ENCODE measurements at regions not wholly inside any gene's neighbourhood (a gene's known extent, or its start where the extent isn't known, plus 50 kb on each side); places are given as distances from the start of the nearest gene placed in this dataset.
A peak's percentile ranks its signal among the peaks of the same experiment; 100 is the strongest.
"Not testable (repeated sequence)": the region's sequence is repeated elsewhere in the genome, so short reads cannot be mapped to it uniquely, and the experiment has no call there.

DNA sequence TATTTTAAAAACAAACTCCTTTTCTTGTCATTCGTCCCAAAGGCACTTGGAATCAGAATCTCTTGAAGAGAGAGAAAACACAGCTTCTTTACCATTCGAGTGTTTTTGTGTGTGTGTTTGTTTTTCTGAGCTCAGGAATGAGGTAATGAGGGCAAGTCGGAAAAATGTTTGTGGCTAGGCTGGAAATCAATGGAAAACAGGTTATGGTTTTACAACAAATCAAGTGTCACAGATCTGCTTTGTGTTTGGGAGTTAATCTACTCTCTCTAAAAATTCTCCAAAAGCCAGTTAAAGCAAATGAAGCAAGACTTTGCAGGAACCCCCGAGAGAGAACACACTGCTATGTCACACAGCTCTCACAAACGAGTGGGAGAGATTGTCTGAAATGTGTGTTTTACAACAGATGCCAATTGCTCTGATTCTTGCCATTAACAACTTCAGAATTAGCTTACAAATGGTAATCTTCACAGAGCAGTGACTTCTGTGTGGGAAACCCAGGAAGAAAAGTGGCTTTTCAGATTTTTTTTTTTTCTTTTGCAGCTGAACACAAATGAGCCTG, 264.1 kb downstream of the CBLL2 start:
- no peak for DNase-seq

DNA sequence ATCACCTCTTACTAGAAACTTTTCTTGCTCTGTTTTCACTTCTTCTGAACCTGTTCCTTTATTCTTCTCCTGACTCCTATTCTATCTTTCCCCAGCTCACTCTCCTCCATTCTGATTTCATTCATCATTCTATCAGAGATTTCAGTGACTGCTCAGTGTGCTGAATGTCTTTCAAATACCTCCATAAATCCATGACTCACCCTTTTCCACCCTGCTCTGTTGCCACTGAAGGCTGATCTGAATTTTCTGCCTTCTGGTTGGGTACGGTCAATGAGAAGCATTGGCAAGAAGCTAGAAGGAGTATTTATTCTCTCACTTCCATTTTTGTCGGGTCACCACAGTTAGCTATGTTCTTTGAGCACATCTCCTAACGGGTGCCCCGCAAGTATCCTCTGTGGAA, 265.9 kb downstream of the CBLL2 start:
- no peak for DNase-seq

DNA sequence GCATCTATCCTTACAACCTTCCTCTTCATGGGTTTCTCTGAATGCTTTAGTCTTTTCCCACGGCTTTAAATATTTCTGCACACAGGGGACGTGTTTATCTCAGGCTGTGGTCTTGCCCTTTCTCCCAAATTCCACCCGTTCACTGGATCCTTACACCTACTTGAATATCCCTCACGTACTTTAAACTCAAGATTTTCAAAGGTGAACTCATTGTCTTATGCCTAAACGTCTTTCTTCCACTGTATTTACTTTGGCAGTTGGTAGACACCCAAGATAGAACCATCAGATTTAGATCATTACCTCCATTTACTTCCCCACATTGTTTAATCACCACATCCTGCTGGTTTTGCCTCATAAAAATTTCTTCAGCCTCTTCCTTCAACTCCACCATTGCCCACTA, 269.2 kb downstream of the CBLL2 start:
- no peak for DNase-seq

DNA sequence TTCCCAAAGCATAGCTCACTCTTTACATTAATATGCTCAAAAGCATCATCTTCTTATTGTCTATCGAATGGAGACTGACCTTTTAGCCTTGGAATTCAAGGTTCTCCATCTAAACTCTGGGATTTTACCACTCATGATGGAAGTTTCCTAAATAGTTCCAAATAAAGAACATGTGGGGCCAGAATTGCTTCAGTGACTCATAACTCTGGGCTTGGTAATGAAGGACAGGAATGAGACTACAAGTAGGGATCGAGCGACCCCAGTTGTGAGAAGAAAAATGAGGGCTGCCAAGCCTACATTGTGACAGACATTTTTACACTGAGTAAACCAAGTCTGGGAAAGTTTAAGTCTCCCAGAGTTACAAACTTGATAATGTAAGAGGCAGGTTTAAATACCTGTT, 269.9 kb downstream of the CBLL2 start:
- no peak for DNase-seq

DNA sequence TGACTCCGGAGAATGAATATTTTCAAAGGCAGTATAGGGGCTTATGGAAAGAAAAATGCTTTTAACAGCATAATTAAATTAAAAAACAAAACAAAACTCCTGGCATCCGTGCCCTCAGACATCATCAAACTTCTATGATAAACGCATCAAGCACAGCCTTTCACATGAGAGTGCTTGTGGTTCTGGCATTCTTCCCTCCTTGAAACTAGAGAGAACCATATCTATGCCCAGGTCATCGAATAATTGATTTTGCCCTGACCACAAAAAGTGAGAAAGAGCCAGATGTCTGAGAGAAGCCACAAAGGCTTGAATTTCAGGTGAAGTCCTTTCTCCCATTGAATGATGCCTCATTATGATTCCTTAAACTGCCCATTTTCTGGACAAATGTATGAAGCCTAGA, 286.8 kb downstream of the CBLL2 start:
- DNase-seq, result no peak

DNA sequence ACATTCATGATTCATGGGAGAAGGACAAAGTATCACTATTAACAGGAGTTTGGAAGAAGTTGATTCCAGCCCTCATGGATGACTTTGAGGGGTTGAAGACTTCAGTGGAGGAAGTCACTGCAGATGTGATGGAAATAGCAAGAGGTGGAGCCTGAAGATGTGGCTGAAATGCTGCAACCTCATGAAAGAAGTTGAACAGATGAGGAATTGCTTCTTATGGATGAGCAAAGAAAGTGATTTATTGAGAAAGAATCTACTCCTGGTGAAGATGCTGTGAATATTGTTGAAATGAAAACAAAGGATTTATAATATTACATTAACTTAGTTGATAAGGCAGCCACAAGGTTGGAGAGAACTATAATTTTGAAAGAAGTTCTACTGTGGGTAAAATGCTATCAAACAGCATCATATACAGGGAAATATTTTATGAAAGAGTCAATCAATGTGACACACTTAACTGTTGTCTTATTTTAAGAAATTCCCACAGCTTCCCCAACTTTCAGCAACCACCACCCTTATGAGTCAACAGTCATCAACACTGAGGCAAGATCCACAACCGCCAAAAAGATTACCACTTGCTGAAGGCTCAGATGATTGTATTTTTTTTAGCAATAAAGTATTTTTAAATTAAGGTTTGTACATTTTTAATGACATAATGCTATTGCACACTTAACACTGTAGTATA, 302.6 kb downstream of the CBLL2 start:
- no peak for DNase-seq

DNA sequence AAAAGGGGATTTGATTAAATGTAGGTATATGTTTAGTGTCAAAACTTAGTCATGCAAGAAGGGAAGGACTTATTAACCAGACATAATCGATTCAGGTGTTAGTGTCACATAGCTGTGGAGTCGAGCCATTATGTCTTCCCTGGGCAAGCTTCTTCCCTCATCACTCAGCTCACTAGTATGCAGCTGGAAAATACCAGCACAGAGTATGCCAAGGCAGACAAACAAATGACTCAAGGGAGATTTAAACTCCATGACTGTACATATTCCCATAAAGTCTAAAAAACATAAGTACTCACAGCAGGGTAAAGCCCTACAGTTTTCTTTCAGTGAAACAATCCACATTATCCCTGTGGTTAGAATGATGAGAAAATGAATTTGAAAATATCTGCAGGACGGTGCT, 304.5 kb downstream of the CBLL2 start:
- DNase-seq, result no peak

DNA sequence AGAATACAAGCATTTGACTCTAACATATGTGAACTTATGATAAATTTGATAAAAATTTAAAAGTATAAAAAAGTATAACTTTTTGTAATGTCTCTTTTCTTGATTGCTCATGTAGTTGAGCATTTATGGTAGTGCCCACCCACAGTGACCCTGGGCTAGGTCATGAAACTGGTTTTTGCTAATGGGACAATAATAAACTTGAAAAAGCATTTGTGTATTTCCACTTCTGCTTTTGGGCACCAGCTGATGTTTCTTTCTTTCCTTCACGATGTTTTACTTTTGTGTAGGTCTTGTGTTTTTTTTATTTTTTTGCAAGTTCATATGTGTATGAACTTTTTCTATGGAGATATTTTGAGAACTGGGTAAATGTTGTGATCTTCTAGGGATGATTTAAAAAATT, 313.1 kb downstream of the CBLL2 start:
- no peak for DNase-seq

DNA sequence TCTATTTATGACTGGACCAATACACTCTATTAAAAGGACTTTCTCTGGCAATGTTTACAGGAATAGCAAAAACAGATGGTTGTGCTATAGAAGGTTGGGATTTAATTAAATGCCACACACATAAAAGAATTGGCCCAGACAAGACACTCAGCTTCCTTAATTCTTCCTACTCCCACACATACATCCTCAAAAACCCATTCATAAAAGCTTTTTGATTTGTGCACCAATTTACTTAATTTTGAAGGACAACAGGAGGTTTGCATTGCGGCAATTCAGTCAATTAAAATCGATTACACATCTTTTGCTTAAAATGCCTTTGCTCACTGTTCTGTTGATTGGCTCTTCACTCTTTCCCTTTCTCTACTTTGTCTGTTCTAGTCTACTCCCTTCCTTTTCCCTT, 317.1 kb downstream of the CBLL2 start:
- DNase-seq, result no peak

DNA sequence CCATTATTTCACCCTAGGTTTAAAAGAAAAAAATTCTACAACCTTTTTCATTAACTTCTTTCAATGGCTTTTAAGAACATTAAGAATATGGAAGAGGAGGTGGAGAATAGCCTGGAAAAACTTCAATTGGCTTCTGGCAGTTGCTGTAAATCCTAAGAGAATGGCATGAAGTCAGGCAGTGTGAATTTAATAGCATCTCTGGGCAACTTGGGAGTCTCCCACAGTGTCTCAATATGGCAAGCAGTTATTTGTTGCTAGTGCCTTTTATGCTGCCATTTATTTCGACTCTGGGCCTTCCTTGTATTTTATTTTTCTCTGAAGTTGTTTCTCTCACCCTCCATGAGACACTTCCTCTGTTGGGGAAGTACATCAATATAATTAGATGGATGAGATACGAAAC, 322.1 kb downstream of the CBLL2 start:
- no peak for DNase-seq

DNA sequence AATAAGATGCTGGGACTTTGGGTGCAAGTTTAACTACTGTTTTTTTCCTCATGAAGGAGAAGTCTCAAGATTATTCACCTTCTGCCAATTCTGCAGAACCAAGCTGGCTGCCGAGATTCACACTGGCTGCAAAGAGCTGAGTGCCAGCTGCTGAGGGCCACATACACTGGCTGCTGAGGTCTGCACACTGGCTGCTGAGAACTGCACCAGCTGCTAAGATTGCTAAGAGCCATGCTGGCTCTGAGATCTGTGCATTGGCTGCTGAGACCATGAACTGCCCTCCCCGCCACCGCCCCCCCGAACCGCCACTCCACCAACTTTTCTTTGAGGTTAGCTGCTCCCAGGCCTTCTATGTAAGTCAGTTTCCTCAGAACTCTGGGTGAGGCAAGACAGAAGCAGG, 330.3 kb downstream of the CBLL2 start:
- DNase-seq, result no peak

DNA sequence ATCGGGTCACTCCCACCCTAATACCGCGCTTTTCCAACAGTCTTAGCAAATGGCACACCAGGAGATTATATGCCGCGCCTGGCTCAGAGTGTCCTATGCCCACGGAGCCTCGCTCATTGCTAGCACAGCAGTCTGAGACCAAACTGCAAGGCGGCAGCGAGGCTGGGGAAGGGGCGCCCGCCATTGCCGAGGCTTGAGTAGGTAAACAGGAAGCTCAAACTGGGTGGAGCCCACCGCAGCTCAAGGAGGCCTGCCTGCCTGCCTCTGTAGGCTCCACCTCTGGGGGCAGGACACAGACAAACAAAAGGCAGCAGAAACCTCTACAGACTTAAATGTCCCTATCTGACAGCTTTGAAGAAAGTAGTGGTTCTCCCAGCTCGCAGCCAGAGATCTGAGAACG, 336.7 kb downstream of the CBLL2 start:
- not testable (repeated sequence) for DNase-seq

DNA sequence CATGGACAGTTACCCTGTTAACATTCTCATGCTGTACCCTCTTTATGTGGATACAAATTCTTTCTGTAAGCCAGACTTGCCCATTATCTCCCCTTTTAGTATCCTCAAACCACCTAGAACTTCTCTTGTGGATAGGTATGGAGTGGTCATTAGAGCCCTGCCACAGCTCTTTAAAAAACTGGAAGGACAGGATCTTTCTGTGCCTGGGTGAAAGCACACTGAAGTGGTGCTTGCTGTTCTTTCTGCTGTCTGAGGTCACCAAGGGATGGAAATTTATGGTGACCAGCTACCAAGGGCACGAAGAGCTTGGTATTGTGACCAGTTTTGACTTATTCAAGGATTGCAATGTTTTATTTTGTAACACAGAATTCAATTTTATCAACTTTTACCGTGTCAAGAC, 344.2 kb downstream of the CBLL2 start:
- DNase-seq, result no peak

DNA sequence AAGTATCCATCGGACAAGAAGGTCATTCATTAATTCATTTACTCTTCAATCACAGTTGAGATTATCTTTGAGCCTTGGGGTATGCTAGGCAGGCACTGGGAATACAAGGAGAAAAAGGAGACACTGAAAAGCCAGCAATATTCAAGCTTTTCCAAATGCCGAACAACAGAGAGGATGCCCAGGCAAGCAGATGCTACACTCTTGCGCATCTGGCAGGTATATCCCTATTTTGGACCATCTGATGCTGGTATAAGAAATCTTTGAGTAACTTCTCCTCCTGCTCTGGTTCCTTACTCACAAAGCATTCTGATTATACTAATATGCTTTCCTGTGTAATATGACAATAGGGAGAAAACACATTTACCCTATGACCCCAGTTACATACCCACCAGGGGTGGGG, 354.9 kb downstream of the CBLL2 start:
- DNase-seq, result no peak

DNA sequence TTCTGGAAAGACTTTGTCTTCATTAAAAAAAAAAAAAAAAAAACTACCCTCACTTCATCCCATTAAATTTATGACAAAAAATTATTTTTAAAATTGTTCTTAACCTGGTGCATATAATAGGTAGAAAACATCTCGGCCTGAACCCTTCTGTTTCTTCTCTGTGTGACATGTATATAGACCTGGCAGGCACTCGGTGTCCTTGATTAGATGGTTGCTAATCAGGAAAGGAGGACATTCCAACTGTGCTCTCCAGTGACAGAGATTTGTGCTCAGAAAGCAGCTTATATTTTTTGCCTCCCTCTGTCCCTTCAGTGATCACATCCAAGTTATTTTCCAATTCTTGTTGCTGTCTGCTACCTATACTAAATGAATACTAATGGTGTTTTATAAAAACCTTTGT, 355.6 kb downstream of the CBLL2 start:
- no peak for DNase-seq

DNA sequence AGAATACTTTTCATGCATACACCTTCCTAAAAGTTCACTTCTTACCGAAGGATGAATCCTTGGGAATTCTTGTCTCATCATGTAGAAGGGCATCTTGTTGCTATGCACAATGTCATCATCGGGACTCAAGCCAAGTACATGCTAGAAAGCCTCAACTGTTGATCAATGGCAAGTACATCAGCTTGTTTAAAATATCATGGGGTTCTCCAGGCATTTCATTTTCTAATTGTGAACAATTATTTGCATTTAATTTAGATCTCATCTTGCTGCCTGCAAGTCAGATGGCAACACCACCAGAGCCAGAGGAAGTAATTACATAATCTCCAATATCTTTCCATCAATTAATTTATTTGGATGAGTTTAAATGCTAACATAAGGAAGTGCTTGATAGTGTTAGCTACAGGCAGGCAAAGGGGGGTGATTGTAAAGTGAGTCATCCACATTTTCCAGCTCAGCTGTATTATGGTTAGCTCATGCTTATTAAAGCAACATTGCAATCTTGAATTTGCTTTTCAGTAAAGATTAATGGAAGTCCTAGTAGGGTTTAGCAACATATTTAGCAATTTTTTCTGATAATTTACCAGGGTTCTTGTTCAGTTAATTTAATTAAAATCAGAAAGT, 356.5 kb downstream of the CBLL2 start:
- no peak for DNase-seq

DNA sequence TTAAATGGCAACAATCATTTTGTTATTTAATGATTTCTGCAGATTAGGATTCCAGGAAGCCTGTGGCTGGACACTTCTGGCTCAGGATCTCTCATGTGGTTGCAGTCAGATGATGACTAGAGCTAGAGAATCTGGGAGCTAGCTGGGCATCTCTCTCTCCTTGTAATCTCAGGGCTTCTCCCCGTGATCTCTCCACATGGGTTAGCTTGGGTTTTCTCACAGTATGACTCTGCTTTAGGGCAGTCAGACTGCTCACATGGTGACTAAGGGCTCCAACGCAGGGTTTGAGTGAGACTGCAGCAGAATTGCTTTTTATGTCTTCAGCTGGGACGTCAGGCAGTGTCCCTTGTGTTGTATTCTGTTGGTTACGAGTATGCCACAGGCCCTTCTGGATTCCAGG, 361.4 kb downstream of the CBLL2 start:
- DNase-seq, result no peak

DNA sequence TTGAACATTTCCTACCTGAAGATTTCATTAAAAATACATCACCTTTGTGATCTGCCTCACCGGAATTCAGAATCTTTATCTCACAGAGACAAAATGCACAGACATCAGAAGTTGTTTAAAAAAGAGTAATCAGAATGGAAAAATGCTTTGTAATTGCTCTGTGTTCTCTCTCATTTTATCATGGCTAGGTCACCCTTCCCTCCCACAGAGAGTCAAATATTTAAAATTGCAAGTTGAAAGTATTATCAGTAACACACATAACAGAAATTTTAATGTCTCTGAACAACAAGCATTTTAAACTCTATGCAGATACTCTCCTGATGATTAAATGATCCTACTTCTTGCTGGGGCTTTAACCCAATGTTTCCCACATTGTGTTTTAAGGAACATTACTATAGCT, 362.0 kb downstream of the CBLL2 start:
- no peak for DNase-seq

DNA sequence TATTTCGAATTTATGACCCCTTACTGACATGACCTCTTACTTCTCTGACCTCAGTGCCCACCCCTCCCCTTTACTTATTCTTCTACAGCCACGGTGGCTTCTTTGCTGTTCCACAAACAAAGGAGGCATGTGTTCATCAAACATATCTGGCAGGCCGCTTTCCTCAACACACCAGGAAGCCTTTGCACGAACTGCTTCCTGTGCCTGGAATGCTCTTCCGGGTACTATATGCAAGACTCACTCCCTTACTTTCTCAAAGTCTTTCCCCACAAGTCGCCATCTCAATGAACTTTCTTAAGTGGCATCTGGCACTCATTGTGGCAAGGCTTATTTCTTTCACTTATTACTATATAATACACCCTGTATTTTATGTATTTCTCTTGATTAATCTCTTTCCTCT, 351.5 kb upstream of the DDX53 start:
- DNase-seq, result no peak

DNA sequence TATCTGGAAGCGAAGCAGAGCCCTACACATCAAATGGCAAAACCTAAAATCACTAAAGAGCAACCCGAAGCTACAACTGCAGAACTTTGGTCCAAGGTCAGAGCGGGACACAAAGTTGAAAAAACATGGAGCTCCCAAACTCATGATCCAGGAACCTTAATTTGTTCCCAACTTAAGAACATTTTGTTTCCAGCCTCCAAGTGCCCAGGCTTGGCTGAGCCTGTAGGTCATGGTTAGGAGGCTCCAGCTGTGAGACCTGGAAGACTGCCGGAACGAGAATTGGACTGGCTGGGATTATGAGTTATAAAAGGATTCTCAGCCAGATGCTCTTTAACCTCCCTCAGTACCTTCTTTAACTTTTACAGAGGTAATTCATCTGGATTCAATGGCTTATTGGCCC, 349.1 kb upstream of the DDX53 start:
- no peak for DNase-seq

DNA sequence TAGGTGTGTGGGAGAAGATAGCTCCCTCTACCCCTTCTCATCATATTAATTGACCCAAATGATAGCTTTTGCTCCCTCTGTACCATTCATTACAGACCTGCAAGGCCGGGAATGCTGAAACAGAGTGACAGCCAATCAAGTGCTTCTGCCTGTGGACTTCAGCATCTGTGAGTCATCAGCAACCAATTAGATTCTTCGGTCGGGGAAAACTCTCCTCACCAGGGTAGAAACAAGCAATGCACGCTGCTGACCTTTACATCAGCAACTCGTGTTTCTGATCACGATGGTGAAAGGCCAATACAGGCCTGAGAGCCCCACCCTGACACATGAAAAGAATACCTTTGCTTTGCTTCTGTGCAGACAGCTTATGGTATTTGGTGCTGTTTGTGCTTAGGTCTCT, 347.2 kb upstream of the DDX53 start:
- DNase-seq, result peak; percentile 22 to 48

DNA sequence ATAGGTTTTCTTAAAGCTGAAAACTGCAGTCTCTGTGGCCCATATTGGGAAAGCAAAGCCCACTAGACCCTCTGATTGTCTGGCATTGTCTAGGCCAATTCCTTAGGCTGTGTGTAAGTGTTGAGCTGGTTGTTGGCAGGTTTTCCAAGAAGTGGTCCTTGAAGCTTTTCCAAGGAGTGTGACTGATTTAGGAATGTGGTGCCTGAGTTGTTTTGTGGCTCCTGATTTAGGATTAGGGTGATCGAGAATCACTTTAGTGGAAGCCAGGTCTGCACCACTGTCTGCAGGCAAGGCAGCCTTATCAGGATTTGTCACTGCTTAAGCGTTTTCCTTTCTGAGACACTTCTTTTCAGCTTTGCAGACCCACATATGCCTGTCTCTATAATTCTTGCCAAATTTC, 339.0 kb upstream of the DDX53 start:
- DNase-seq, result no peak

DNA sequence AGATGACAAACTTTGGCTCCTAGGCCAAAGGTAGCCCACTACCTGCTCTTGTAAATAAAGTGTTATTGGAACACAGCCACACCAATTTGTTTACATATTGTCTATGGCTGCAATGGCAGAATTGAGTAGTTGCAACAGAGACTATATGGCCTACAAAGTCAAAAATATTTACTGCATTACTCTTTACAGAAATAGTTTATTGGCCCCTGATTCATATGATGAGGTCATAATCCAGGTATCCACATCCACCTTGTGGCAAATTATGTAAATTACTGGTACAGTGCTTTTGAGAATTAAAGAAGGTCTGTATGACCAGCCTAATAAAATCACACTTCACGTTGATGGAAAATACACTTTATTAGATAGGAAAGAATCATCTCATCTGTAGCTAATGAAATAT, 337.0 kb upstream of the DDX53 start:
- no peak for DNase-seq

DNA sequence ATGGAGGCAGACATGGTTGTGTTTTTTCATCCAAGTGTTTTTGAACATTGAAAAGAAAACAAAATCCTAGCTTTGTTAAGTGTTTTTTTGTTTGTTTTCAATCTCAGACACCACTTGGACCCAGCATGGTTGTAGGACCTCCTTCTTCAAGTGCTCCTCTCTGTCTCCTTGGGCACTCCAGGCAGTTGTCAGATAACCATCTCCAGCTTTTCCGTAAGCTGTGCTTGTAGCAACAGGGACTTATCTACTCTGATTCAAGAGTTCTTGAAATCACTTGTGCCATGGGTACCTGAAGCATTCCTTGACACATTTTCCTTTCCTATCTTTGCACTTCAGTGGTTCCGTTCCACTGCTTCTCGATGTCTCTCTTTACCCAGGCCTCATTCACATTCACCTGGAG, 334.9 kb upstream of the DDX53 start:
- no peak for DNase-seq

DNA sequence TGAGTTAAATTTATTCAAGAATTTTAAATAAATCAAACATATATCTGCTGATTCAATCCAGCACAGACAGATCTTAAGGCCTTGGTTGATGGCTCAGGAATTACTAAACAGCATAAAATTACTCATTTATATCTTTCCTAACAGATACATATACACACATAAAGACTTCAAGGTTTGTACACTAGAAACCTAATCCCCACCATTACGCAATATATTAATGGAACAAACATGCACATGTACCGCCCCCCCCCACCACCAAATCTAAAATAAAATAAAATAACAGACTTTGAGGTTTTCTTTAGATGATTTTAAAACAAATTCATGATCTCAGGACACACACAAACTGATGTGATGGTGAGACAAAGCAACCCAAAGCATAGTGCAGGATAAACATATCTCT, 333.9 kb upstream of the DDX53 start:
- DNase-seq, result no peak
